ENCODE measurements at regions not wholly inside any gene's neighbourhood (a gene's known extent, or its start where the extent isn't known, plus 50 kb on each side); places are given as distances from the start of the nearest gene placed in this dataset.

DNA sequence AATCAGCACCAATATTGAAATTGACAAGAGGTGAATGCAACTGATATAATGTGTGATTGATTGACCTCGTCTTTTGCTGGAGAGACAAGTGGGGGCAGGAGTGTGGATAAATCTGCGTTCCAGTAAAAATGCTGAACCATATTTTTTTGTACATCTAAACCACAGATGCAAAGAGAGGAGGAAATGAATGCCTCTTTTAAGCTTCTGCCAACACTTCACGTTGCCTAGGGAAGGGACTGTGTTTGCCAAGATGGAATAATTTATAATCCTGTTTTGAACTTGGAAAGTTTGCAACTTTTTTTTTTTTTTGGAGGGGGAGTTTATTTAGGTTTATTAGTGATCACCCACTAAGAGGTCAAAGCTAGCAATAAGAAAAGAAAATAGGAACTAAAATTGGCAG is 288.2 kb upstream of the EEF2KMT start:
- TF ChIP-seq, protein P1, sequence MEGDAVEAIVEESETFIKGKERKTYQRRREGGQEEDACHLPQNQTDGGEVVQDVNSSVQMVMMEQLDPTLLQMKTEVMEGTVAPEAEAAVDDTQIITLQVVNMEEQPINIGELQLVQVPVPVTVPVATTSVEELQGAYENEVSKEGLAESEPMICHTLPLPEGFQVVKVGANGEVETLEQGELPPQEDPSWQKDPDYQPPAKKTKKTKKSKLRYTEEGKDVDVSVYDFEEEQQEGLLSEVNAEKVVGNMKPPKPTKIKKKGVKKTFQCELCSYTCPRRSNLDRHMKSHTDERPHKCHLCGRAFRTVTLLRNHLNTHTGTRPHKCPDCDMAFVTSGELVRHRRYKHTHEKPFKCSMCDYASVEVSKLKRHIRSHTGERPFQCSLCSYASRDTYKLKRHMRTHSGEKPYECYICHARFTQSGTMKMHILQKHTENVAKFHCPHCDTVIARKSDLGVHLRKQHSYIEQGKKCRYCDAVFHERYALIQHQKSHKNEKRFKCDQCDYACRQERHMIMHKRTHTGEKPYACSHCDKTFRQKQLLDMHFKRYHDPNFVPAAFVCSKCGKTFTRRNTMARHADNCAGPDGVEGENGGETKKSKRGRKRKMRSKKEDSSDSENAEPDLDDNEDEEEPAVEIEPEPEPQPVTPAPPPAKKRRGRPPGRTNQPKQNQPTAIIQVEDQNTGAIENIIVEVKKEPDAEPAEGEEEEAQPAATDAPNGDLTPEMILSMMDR (IDR thresholded peaks at IDR 0.05 in 8 of 11, conservative IDR thresholded peaks at IDR 0.05 in 3 of 11), result no peak
- TF ChIP-seq POLR2A (IDR thresholded peaks at IDR 0.05) (no peak), POLR2AphosphoS5 (IDR thresholded peaks at IDR 0.05) (no peak)
